HepG2 (cell line): ENCODE measurements at regions not wholly inside any gene's neighbourhood (a gene's known extent, or its start where the extent isn't known, plus 50 kb on each side); places are given as distances from the start of the nearest gene placed in this dataset.
"Not testable (repeated sequence)": the region's sequence is repeated elsewhere in the genome, so short reads cannot be mapped to it uniquely, and the experiment has no call there.

Source experiments
- CTCF ChIP-seq: sonication (generic); formaldehyde crosslinking; IDR thresholded peaks from 2 replicates; pipeline ENCODE4 v1.5.0; 2020; ENCODE audit warnings: mild to moderate bottlenecking, missing genetic modification reagents, moderate library complexity
- EZH2 ChIP-seq: conservative IDR thresholded peaks from 2 replicates; pipeline ENCODE4 v1.6.1; 2012; ENCODE audit warnings: mild to moderate bottlenecking, low read depth, low read length, moderate library complexity
- HNRNPLL ChIP-seq: fragments of 200-400 bp; formaldehyde crosslinking; IDR thresholded peaks from 2 replicates; pipeline ENCODE4 v1.6.1; 2017; ENCODE audit warnings: mild to moderate bottlenecking, low read depth, low read length; ENCODE audit not compliant: poor library complexity, severe bottlenecking
- NFYC ChIP-seq: IDR thresholded peaks from 2 replicates; pipeline ENCODE4 v1.6.1; 2016; ENCODE audit warnings: missing genetic modification reagents, missing compliant biosample characterization
- RNF219 ChIP-seq: sonication (generic); formaldehyde crosslinking; IDR thresholded peaks from 2 replicates; pipeline ENCODE4 v1.5.0; 2020; ENCODE audit warnings: mild to moderate bottlenecking, missing genetic modification reagents
- ZBTB37 ChIP-seq: sonication (generic); formaldehyde crosslinking; IDR thresholded peaks from 2 replicates; pipeline ENCODE4 v1.4.0; 2020; ENCODE audit warnings: mild to moderate bottlenecking, missing genetic modification reagents
- ZNF879 ChIP-seq: sonication (generic); formaldehyde crosslinking; IDR thresholded peaks from 2 replicates; pipeline ENCODE4 v1.8.1; 2023; ENCODE audit warnings: missing genetic modification reagents

GRCh38 chr21:32831779-32832178 lies 60.2 kb upstream of the PAXBP1 start:
- not testable (repeated sequence) for TF ChIP-seq HNRNPLL; ZNF879; NFYC (CRISPR knock-in tag); RNF219; ZBTB37; EZH2; CTCF (CRISPR knock-in tag)
